HG02763 (cell line): ENCODE measurements at regions not wholly inside any gene's neighbourhood (a gene's known extent, or its start where the extent isn't known, plus 50 kb on each side); places are given as distances from the start of the nearest gene placed in this dataset.

ENCODE experiments used
- ATAC-seq: cut with Tn5 transposase; IDR thresholded peaks from one replicate; pipeline ENCODE4 v1.9.1; 2021; ENCODE audit warnings: mild to moderate bottlenecking, moderate library complexity; ENCODE audit not compliant: unreplicated experiment

- no peak for ATAC-seq
These were observed 102.6 kb downstream of the PERP start for GRCh38 chr6:138004430-138005287.

DNA sequence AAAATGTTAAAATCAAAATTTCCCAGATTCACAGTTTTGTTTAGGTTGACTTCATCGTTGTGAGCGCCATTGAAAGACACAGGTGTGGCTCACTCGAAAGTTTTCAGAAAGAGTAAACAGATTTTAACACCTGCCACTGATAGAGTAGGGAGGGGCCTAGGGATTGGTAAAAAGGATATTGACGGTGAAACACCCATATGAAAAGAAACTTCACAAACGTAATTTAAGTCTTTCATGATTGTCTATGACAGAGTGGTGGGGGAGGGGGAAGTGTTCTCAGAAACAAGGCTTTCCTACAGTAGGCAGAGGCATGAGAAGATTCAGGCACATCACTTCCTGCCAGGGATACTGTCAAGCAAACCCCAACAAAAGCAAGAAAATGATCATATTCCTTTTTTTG is 101.4 kb downstream of the PERP start:
- ATAC-seq: no peak

GRCh38 chr6:138007014-138007472 is 100.2 kb downstream of the PERP start:
- no peak for ATAC-seq

- ATAC-seq: no peak
These were observed 98.4 kb downstream of the PERP start for GRCh38 chr6:138008791-138009190.

DNA sequence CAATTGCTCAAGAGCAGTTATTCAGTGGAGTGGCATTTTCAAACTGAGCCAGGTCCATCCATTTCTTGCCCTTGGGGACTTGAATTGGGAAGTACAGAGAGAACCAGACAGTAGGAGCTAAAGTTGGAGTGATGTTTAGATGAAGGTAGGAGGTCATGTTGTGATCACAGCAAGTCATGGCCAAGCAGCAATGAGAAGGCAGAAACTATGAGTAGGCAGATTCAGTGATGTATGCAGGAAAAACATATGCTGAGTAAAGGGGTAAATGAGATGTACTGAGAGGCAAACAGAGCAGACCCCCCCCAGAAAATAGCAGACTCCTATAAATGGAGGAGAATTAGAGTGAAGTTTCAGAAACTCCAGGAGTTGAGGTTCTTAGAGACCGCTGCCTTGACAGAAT is 95.8 kb downstream of the PERP start:
- ATAC-seq: no peak

- no peak for ATAC-seq
These were observed 94.5 kb downstream of the PERP start for GRCh38 chr6:138012682-138013081.

DNA sequence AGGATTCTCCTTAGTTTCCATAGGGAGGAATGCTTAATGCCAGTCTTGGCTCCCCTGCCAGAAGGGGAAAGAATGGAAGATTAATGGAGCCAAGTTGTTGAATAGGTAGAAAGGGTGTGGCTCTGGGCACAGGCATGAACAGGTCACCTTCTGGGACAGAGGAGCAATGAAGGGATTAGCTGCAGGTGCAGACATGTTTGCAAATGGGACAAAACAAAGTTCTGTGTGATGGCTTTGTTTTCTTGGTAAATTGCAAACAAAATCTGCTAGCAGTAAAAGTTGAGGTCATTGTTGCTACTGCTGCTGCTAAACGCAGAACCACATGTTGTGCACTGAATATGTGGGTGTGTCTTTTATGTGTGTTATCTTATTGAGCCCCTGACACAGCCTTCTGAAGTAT is 93.3 kb downstream of the PERP start:
- no peak for ATAC-seq

GRCh38 chr6:138017166-138017757 is 90.0 kb downstream of the PERP start:
- no peak for ATAC-seq

GRCh38 chr6:138018297-138018696 is 88.9 kb downstream of the PERP start:
- no peak for ATAC-seq

- no peak for ATAC-seq
These were observed 81.7 kb downstream of the PERP start for GRCh38 chr6:138025528-138025978.

DNA sequence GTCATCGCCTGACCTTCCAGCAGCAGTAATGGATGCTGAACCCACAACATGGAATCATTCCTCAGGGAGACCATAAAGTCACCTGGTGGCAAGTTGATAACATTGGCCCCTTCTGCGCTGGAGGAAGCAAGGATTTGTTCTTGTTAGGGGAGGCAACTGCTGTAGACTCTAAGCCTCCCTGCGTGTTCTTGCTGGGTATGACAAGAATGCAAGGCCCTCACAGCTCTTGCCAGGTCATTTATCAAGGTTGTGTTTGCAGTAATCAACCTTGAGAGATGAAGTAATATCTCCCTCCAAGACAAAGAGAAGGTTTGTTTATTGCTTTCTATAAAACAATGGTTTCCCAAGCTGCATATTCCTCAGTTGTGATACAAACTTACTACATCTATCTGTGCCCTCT is 80.9 kb downstream of the PERP start:
- ATAC-seq: no peak

DNA sequence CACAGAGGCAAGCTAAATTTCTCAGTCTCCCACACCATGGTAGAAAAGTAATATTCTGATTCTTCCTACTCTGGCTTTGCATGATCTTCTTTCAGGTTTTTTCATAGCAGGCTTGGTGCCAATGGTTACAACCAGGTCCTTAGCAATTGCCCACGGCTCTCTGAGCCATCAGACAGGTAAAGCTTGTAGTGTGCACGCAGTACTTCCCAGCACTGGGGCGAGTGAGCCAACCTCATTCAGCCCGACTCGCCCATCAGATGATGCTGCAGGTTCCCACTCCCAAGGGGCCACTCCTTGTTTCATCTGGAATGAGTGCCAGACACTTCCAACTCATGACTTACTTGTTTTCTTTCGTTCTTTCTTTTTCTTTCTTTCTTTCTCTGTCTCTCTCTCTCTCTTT is 78.3 kb downstream of the PERP start:
- no peak for ATAC-seq

DNA sequence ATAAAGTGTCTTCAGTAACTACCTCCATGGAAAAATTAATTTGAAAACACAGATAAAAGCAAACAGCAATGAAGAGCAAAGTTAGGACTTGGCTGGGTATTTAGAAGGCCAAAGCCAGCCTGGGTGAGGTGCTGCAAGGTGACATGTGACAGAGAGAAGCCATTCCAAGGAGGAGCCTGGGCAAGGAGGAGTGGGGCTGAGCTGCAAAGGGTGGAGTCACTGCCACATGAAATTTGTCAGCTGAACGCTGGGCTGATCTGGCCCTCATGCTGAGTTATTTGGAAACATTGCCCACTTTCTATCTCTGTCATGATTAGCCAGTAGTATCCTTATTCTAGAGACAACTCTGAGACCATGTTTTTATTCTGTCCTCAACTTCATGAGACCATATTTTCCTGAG is 76.3 kb downstream of the PERP start:
- ATAC-seq: no peak

DNA sequence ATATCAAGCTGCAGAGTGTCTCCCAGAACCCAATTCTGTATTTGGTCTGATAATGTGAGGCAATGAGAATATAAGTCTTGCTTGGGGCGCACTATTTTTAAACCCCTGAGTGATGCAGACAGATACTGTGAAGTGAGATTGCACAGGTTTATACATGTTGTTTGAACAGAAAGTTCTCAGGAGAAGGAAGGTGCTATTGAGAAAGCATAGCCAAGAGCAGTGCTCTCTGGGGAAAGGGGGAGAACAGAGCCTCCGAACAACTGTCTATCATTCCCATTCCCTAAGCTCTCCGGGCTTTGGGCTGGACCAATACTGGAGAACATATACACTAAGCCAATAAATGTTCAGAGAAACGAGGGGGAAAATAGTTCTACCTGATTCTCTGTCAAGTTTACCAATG is 75.8 kb downstream of the PERP start:
- ATAC-seq: no peak

- no peak for ATAC-seq
These were observed 75.4 kb downstream of the PERP start for GRCh38 chr6:138031850-138032249.

GRCh38 chr6:138032571-138032970 is 74.6 kb downstream of the PERP start:
- no peak for ATAC-seq

DNA sequence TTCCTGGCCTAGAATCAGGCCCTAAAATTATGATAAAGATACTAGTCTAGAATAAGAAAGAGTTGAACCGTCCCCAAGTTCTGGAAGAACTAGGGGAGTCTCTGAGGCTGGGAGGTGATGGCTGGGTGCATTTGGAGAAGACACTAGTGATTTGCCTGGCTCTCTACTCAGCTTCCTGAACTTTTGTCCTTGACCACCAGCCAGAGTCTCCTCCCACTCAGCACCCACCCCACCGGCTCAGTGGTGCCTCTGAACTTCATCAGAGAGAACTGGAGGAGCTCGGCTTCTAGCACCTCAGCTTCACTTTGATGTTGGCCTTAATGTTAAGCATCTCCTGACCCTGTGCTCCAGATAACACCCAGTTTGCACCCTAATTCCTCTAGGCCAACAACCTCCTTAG is 73.0 kb downstream of the PERP start:
- ATAC-seq: no peak

DNA sequence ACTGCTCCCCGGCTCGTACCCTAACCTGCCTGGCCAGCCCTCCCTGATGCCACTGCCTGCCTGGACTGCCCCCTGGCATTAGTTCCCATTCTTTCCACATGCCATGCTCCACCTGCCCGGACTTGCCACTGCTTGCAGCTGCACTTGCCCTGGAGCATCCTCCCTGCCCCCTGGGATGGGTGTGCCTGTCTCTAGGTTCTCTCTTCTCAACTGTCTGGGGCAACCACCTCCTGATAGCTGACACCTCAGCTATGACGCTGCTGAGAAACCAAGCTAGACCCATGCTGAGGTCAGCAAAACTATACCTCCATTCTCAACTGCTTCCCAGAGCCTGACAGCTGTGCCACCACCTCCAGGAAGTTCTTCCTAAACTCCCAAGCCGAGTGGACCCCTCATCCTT is 72.1 kb downstream of the PERP start:
- ATAC-seq: no peak

GRCh38 chr6:138036111-138036510 is 71.1 kb downstream of the PERP start:
- no peak for ATAC-seq

- no peak for ATAC-seq
These were observed 70.2 kb downstream of the PERP start for GRCh38 chr6:138037009-138037504.

GRCh38 chr6:138038142-138038870 is 68.9 kb downstream of the PERP start:
- no peak for ATAC-seq
